Stimulated activated CD8-positive, alpha-beta memory T cell treated with anti-CD3 and anti-CD28 coated beads, Interleukin-4, amount 100 ng/mL, for 48 hours (primary cell): ENCODE measurements at regions not wholly inside any gene's neighbourhood (a gene's known extent, or its start where the extent isn't known, plus 50 kb on each side); places are given as distances from the start of the nearest gene placed in this dataset.
A peak's percentile ranks its signal among the peaks of the same experiment; 100 is the strongest.

ENCODE experiments used
- DNase-seq: peaks from one replicate; pipeline ENCODE4 v3.0.0-alpha.2; 2020

GRCh38 chr7:52114056-52114455, 797.4 kb upstream of the COBL start:
- DNase-seq: no peak

GRCh38 chr7:52107355-52107754, 790.7 kb upstream of the COBL start:
- no peak for DNase-seq

- DNase-seq: no peak
Measured at GRCh38 chr7:52095861-52096260, 779.3 kb upstream of the COBL start.

GRCh38 chr7:52091996-52092395, 775.4 kb upstream of the COBL start:
- DNase-seq: no peak

- no peak for DNase-seq
Measured at GRCh38 chr7:52091101-52091500, 774.5 kb upstream of the COBL start.

- no peak for DNase-seq
Measured at GRCh38 chr7:52088008-52088901, 771.6 kb upstream of the COBL start.

GRCh38 chr7:52085610-52086009, 769.0 kb upstream of the COBL start:
- no peak for DNase-seq

GRCh38 chr7:52080493-52080892, 763.9 kb upstream of the COBL start:
- no peak for DNase-seq

- no peak for DNase-seq
Measured at GRCh38 chr7:52079726-52080125, 763.1 kb upstream of the COBL start.

- DNase-seq: no peak
Measured at GRCh38 chr7:52077571-52077970, 761.0 kb upstream of the COBL start.

GRCh38 chr7:52074912-52075311, 758.3 kb upstream of the COBL start:
- DNase-seq: no peak

GRCh38 chr7:52074071-52074470, 757.5 kb upstream of the COBL start:
- DNase-seq: no peak

GRCh38 chr7:52071744-52072143, 755.1 kb upstream of the COBL start:
- no peak for DNase-seq

GRCh38 chr7:52064493-52064892, 747.9 kb upstream of the COBL start:
- no peak for DNase-seq

GRCh38 chr7:52061666-52062065, 745.1 kb upstream of the COBL start:
- DNase-seq: no peak

- no peak for DNase-seq
Measured at GRCh38 chr7:52053525-52053924, 736.9 kb upstream of the COBL start.

GRCh38 chr7:52030722-52031121, 714.1 kb upstream of the COBL start:
- no peak for DNase-seq

- no peak for DNase-seq
Measured at GRCh38 chr7:52026140-52026539, 709.5 kb upstream of the COBL start.

GRCh38 chr7:52021343-52021742, 704.7 kb upstream of the COBL start:
- DNase-seq: no peak

- DNase-seq: no peak
Measured at GRCh38 chr7:52018680-52019054, 702.1 kb upstream of the COBL start.

GRCh38 chr7:52017802-52018679, 701.4 kb upstream of the COBL start:
- DNase-seq: peak; percentile 27

GRCh38 chr7:52009181-52009580, 692.6 kb upstream of the COBL start:
- DNase-seq: no peak

GRCh38 chr7:52006674-52007073, 690.1 kb upstream of the COBL start:
- no peak for DNase-seq

- no peak for DNase-seq
Measured at GRCh38 chr7:52005613-52006012, 689.0 kb upstream of the COBL start.
